Mammary epithelial cell (primary cell): ENCODE measurements at regions not wholly inside any gene's neighbourhood (a gene's known extent, or its start where the extent isn't known, plus 50 kb on each side); places are given as distances from the start of the nearest gene placed in this dataset.

Experiments used
- CTCF ChIP-seq, 2 donors: IDR thresholded peaks in 1 of 2; conservative IDR thresholded peaks in 1 of 2; 2 replicates each; pipeline ENCODE4 v1.5.1; 2011 to 2012; ENCODE audit warnings: inconsistent platforms in 2 of 2, low read length in 2 of 2, mild to moderate bottlenecking in 2 of 2, control low read depth in 1 of 2, low read depth in 1 of 2; ENCODE audit not compliant: insufficient read depth in 1 of 2; ENCODE audit errors: extremely low read depth in 1 of 2
- EZH2 ChIP-seq: IDR thresholded peaks from 2 replicates; pipeline ENCODE4 v1.6.1; 2012; ENCODE audit warnings: low read length, inconsistent platforms, borderline replicate concordance

- TF ChIP-seq CTCF (conservative IDR thresholded peaks at IDR 0.05 in 1 of 2, IDR thresholded peaks at IDR 0.05 in 1 of 2; ENCODE audit: extremely low read depth in 1 of 2, insufficient read depth in 1 of 2, low read depth in 1 of 2, low read length in 2 of 2) (no peak), EZH2 (no peak)
These were observed 51.0 kb upstream of the GPRC5B start for GRCh38 chr16:19935694-19936093.
